ENCODE measurements at regions not wholly inside any gene's neighbourhood (a gene's known extent, or its start where the extent isn't known, plus 50 kb on each side); places are given as distances from the start of the nearest gene placed in this dataset.

- DNase-seq: no peak
- TF ChIP-seq, protein P1, sequence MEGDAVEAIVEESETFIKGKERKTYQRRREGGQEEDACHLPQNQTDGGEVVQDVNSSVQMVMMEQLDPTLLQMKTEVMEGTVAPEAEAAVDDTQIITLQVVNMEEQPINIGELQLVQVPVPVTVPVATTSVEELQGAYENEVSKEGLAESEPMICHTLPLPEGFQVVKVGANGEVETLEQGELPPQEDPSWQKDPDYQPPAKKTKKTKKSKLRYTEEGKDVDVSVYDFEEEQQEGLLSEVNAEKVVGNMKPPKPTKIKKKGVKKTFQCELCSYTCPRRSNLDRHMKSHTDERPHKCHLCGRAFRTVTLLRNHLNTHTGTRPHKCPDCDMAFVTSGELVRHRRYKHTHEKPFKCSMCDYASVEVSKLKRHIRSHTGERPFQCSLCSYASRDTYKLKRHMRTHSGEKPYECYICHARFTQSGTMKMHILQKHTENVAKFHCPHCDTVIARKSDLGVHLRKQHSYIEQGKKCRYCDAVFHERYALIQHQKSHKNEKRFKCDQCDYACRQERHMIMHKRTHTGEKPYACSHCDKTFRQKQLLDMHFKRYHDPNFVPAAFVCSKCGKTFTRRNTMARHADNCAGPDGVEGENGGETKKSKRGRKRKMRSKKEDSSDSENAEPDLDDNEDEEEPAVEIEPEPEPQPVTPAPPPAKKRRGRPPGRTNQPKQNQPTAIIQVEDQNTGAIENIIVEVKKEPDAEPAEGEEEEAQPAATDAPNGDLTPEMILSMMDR (IDR thresholded peaks at IDR 0.05): no peak
- WGBS, 2 donors: 97% methylated on average over 6 of the region's 6 CpGs
- H3K27ac ChIP-seq: no peak overlapping the region
- no peaks in the 10 kb centered on the region for H3K36me3 ChIP-seq
- ATAC-seq: no peak
- no peak overlapping the region for H3K4me3 ChIP-seq
- no peaks in the 10 kb centered on the region for H3K9me3 ChIP-seq
- H3K27me3 ChIP-seq: no peaks in the 10 kb centered on the region
- intact Hi-C loops (cut with DNase I): no loop called here
- peaks cover 0 to 7% (median 0%) of the 10 kb centered on the region in 9 donors for H3K4me1 ChIP-seq
Measured at GRCh38 chr13:105959876-105960275, 575.6 kb downstream of the EFNB2 start.

DNA sequence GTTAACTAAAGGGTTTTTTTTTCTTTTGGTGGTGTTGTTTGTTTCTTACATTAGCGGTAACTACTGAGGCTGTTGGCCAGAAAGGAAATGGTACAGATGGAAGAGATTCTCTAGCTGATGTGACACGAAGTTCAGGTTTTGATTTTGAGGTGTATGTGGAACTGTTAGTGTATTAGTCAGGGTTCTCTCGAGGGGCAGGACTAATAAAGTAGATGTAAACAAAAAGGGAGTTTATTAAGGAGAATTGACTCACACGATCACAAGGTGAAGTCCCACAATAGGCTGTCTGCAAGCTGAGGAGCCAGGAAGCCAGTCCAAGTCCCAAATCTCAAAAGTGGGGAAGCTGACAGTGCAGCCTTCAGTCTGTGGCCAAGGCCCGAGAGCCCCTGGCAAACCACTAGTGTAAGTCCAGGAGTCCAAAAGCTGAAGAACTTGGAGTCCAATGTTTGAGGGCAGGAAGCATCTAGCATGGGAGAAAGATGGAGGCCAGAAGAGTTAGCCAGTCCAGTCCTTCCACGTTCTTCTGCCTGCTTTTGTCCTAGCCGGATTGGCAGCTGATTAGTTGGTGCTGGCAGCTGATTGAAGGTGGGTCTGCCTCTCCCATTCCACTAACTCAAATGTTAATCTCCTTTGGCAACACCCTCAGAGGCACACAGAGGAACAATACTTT, 577.6 kb downstream of the EFNB2 start:
- peaks cover 0 to 7% (median 0%) of the 10 kb centered on the region in 9 donors for H3K4me1 ChIP-seq
- no peaks in the 10 kb centered on the region for H3K36me3 ChIP-seq
- TF ChIP-seq, protein P1 (IDR thresholded peaks at IDR 0.05): no peak
- ATAC-seq (no peak), DNase-seq (no peak)
- intact Hi-C loops (cut with DNase I): no loop called here
- H3K27ac ChIP-seq: no peak overlapping the region
- no peaks in the 10 kb centered on the region for H3K27me3 ChIP-seq
- H3K4me3 ChIP-seq: no peak overlapping the region
- 61 to 74% methylated on average over 7 of the region's 7 CpGs for WGBS, 2 donors
- H3K9me3 ChIP-seq: peaks cover 0 to 19% (median 0%) of the 10 kb centered on the region in 11 donors

- ATAC-seq (no peak), DNase-seq (no peak)
- TF ChIP-seq, protein P1 (IDR thresholded peaks at IDR 0.05): no peak
- H3K36me3 ChIP-seq: no peaks in the 10 kb centered on the region
- peaks cover 0 to 7% (median 0%) of the 10 kb centered on the region in 9 donors for H3K4me1 ChIP-seq
- no peak overlapping the region for H3K4me3 ChIP-seq
- peaks cover 0 to 23% (median 0%) of the 10 kb centered on the region in 11 donors for H3K9me3 ChIP-seq
- intact Hi-C loops (cut with DNase I): no loop called here
- H3K27ac ChIP-seq: no peak overlapping the region
- H3K27me3 ChIP-seq: no peaks in the 10 kb centered on the region
- WGBS, 2 donors: 56 to 57% methylated on average over 6 of the region's 6 CpGs
Measured at GRCh38 chr13:105956921-105957320, 578.5 kb downstream of the EFNB2 start.

DNA sequence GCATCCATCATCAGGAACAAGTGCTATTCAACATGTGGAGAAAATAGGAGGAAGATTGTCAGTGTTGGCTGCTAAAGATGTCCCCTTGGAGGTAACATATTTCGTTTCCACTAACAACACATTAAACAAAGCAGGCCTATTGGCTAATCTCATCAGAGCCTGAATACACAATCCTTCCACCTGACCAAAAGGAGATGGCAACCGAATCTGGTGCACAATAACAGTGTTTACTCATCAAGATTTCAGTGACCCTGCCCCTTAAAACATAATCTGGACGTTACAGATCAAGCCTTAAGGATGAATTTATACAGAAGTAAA, 582.5 kb downstream of the EFNB2 start:
- Histone ChIP-seq H3K9me3 (peaks cover 0 to 23% (median 0%) of the 10 kb centered on the region in 11 donors), H3K36me3 (no peaks in the 10 kb centered on the region), H3K27ac (no peak overlapping the region), H3K4me1 (peaks cover 0 to 7% (median 0%) of the 10 kb centered on the region in 9 donors), H3K27me3 (no peaks in the 10 kb centered on the region), H3K4me3 (no peak overlapping the region)
- TF ChIP-seq, protein P1 (IDR thresholded peaks at IDR 0.05): no peak
- intact Hi-C loops (cut with DNase I): no loop called here
- ATAC-seq (no peak), DNase-seq (no peak)
- WGBS, 2 donors: 71 to 84% methylated on average over 3 of the region's 3 CpGs
